Thoracic aorta (tissue), 2 donors: ENCODE measurements at regions not wholly inside any gene's neighbourhood (a gene's known extent, or its start where the extent isn't known, plus 50 kb on each side); places are given as distances from the start of the nearest gene placed in this dataset.

Experiments
- ATAC-seq: fragments of 150-250 bp; one replicate; pipeline ENCODE4 v1.8.0; 2017; ENCODE audit warnings: low read depth; ENCODE audit not compliant: insufficient number of reproducible peaks, low FRiP score
- DNase-seq: peaks from one replicate; pipeline ENCODE4 v3.0.0-alpha.2; 2020; ENCODE audit warnings: low spot score
- H3K27ac ChIP-seq, 2 donors: fragments of 200-600 bp; sonication (generic); 1 replicate in 1 of 2; 2 replicates in 1 of 2; pipeline ENCODE4 v1.5.1; 2016; ENCODE audit warnings: mild to moderate bottlenecking in 2 of 2, moderate library complexity in 2 of 2
- H3K27me3 ChIP-seq: fragments of 200-600 bp; sonication (generic); replicated peaks from 2 replicates; pipeline ENCODE4 v1.6.0; 2016; ENCODE audit warnings: mild to moderate bottlenecking; ENCODE audit not compliant: insufficient read depth
- H3K36me3 ChIP-seq: fragments of 200-600 bp; sonication (generic); one replicate; pipeline ENCODE4 v1.5.1; 2016
- H3K4me1 ChIP-seq, 2 donors: fragments of 200-600 bp; sonication (generic); 1 replicate in 1 of 2; 2 replicates in 1 of 2; pipeline versions ENCODE4 v1.5.1 to v1.6.0; 2016; ENCODE audit warnings: low read depth in 2 of 2, mild to moderate bottlenecking in 1 of 2; ENCODE audit not compliant: control insufficient read depth in 1 of 2
- H3K4me3 ChIP-seq: fragments of 200-600 bp; sonication (generic); 2 replicates; pipeline ENCODE4 v1.5.1; 2016; ENCODE audit warnings: mild to moderate bottlenecking
- H3K9me3 ChIP-seq: fragments of 200-600 bp; sonication (generic); 2 replicates; pipeline ENCODE4 v1.5.1; 2016
- CTCF ChIP-seq: fragments of 200-600 bp; sonication (generic); IDR thresholded peaks from one replicate; pipeline ENCODE4 v1.5.1; 2019; ENCODE audit warnings: antibody characterized with exemption

- TF ChIP-seq CTCF: no peak
- H3K4me3 ChIP-seq: no peak overlapping the region
- no peaks in the 10 kb centered on the region for H3K9me3 ChIP-seq
- DNase-seq (no peak), ATAC-seq (no peak)
- no peak overlapping the region for H3K27ac ChIP-seq
- H3K4me1 ChIP-seq: no peaks in the 10 kb centered on the region
- no peaks in the 10 kb centered on the region for H3K36me3 ChIP-seq
- H3K27me3 ChIP-seq: no peaks in the 10 kb centered on the region
These were observed 970.6 kb downstream of the NCAM2 start for GRCh38 chr21:21968810-21969209.

- DNase-seq: no peak
These were observed 971.0 kb downstream of the NCAM2 start for GRCh38 chr21:21969211-21969610.

GRCh38 chr21:21971384-21971783 lies 973.2 kb downstream of the NCAM2 start:
- no peaks in the 10 kb centered on the region for H3K4me1 ChIP-seq
- H3K4me3 ChIP-seq: no peak overlapping the region
- no peak for TF ChIP-seq CTCF
- ATAC-seq (no peak), DNase-seq (no peak)
- no peaks in the 10 kb centered on the region for H3K36me3 ChIP-seq
- H3K27ac ChIP-seq: no peak overlapping the region
- H3K27me3 ChIP-seq: no peaks in the 10 kb centered on the region
- H3K9me3 ChIP-seq: no peaks in the 10 kb centered on the region

More at GRCh38 chr21:21969211-21969610, 971.0 kb downstream of the NCAM2 start:
- no peak for TF ChIP-seq CTCF
- Histone ChIP-seq H3K36me3 (no peaks in the 10 kb centered on the region), H3K27ac (no peak overlapping the region), H3K4me1 (no peaks in the 10 kb centered on the region), H3K9me3 (no peaks in the 10 kb centered on the region), H3K27me3 (no peaks in the 10 kb centered on the region), H3K4me3 (no peak overlapping the region)
- ATAC-seq: no peak

- Histone ChIP-seq H3K9me3 (no peaks in the 10 kb centered on the region), H3K4me3 (no peak overlapping the region), H3K36me3 (no peaks in the 10 kb centered on the region), H3K27me3 (no peaks in the 10 kb centered on the region), H3K27ac (no peak overlapping the region), H3K4me1 (no peaks in the 10 kb centered on the region)
- ATAC-seq (no peak), DNase-seq (no peak)
- no peak for TF ChIP-seq CTCF
These were observed 975.6 kb downstream of the NCAM2 start for GRCh38 chr21:21973806-21974205.

- no peaks in the 10 kb centered on the region for H3K4me1 ChIP-seq
- no peak overlapping the region for H3K4me3 ChIP-seq
- H3K27me3 ChIP-seq: no peaks in the 10 kb centered on the region
- DNase-seq (no peak), ATAC-seq (no peak)
- H3K27ac ChIP-seq: no peak overlapping the region
- no peak for TF ChIP-seq CTCF
- no peaks in the 10 kb centered on the region for H3K9me3 ChIP-seq
- H3K36me3 ChIP-seq: no peaks in the 10 kb centered on the region
These were observed 998.7 kb downstream of the NCAM2 start for GRCh38 chr21:21996891-21997290.
